Gastrocnemius medialis (tissue), 4 donors: ENCODE measurements at regions not wholly inside any gene's neighbourhood (a gene's known extent, or its start where the extent isn't known, plus 50 kb on each side); places are given as distances from the start of the nearest gene placed in this dataset.

Experiments used
- ATAC-seq, 2 donors: fragments of 150-250 bp; one replicate each; pipeline ENCODE4 v1.9.1; 2016
- DNase-seq, 2 donors: peaks; one replicate each; pipeline ENCODE4 v3.0.0-alpha.2; 2019
- H3K27ac ChIP-seq, 4 donors: fragments of 200-600 bp; sonication (generic); 1 replicate in 1 of 4; 2 replicates in 3 of 4; pipeline ENCODE4 v1.5.1; 2016 to 2018; ENCODE audit warnings: mild to moderate bottlenecking in 2 of 4, moderate library complexity in 1 of 4
- H3K27me3 ChIP-seq, 3 donors: fragments of 200-600 bp; sonication (generic) in 2 of 3; 1 replicate in 1 of 3; 2 replicates in 2 of 3; pipeline versions ENCODE4 v1.5.1 to v1.6.0; 2016 to 2019; ENCODE audit warnings: mild to moderate bottlenecking in 1 of 3, moderate library complexity in 1 of 3
- H3K36me3 ChIP-seq, 2 donors: fragments of 200-600 bp; sonication (generic) in 1 of 2; one replicate each; pipeline ENCODE4 v1.5.1; 2017 to 2018
- H3K4me1 ChIP-seq, 2 donors: fragments of 200-600 bp; sonication (generic) in 1 of 2; one replicate each; pipeline ENCODE4 v1.5.1; 2016 to 2017; ENCODE audit warnings: mild to moderate bottlenecking in 2 of 2
- H3K4me3 ChIP-seq, 4 donors: fragments of 200-600 bp; sonication (generic) in 3 of 4; 1 replicate in 1 of 4; 2 replicates in 3 of 4; pipeline ENCODE4 v1.5.1; 2016 to 2019; ENCODE audit warnings: mild to moderate bottlenecking in 2 of 4
- H3K9me3 ChIP-seq, 3 donors: fragments of 200-600 bp; sonication (generic) in 2 of 3; 1 replicate in 1 of 3; 2 replicates in 2 of 3; pipeline ENCODE4 v1.5.1; 2016 to 2019
- POLR2A ChIP-seq, 2 donors: fragments of 450-650 bp; IDR thresholded peaks; one replicate each; pipeline ENCODE4 v1.6.1; 2017; ENCODE audit warnings: antibody characterized with exemption in 2 of 2, mild to moderate bottlenecking in 2 of 2, moderate library complexity in 2 of 2
- in situ Hi-C, 4 donors: fragments of 200-750 bp; cut with MboI; loops; one replicate each; pipeline versions ENCODE4 v1.15.0 to v1.8.0; 2017; ENCODE audit warnings: low sequenced_read_pairs in 4 of 4
- intact Hi-C: fragments of 100-400 bp; cut with DNase I; formaldehyde crosslinking; loops from one replicate; pipeline ENCODE4 v1.15.1; 2023; ENCODE audit warnings: low total_unique reads
- TF ChIP-seq, protein P1 (sequence below), 5 experiments: fragments of 450-650 bp in 3 of 5; fragments of 200-600 bp in 2 of 5; sonication (generic) in 2 of 5; IDR thresholded peaks in 4 of 5; conservative IDR thresholded peaks in 1 of 5; 1 replicate in 4 of 5; 2 replicates in 1 of 5; pipeline ENCODE4 v1.5.1; 2016 to 2019; ENCODE audit warnings: antibody characterized with exemption in 5 of 5, mild to moderate bottlenecking in 3 of 5, moderate library complexity in 3 of 5

DNA sequence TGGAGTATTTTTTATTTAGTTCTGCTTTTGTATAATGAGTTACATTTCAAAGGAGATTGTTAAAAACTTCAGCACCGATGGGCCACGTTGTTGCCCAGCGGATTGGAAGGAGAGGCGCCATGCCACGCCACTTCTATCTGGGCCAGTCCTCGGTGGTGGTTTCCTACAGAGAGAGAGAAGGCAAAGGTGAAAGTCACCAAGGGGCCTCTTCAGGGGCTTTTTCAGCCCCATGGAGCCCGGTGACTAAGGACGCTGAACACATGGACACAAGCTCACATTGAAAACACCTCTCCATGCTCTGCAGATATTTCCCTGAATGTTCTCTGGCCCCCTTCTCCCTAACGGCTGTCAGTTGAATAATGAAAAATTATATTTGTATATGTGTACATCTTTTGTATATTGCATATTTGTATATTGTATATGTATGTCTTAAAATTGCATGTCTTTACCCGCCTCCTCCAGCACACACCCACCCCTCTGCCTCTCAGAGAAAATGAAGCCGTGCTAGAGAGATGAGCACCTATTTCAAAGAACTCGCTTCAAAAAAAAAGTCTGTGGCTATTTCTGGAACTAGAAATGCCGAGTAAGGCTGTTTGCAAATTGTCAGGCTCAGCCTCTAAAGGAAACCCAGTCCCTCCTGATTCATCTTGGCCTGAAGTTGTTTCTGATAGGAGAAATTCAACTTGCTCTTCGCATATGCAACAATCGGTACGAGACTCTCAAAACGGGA lies 91.9 kb upstream of the CDH4 start:
- DNase-seq, result no peak
- intact Hi-C loops (no loop called here), in situ Hi-C loops (no loop called here)
- no peaks in the 10 kb centered on the region for H3K4me1 ChIP-seq
- no peak overlapping the region for H3K27ac ChIP-seq
- H3K9me3 ChIP-seq, result no peaks in the 10 kb centered on the region
- no peaks in the 10 kb centered on the region for H3K27me3 ChIP-seq
- H3K36me3 ChIP-seq, result no peaks in the 10 kb centered on the region
- ATAC-seq, result no peak
- TF ChIP-seq, protein P1, sequence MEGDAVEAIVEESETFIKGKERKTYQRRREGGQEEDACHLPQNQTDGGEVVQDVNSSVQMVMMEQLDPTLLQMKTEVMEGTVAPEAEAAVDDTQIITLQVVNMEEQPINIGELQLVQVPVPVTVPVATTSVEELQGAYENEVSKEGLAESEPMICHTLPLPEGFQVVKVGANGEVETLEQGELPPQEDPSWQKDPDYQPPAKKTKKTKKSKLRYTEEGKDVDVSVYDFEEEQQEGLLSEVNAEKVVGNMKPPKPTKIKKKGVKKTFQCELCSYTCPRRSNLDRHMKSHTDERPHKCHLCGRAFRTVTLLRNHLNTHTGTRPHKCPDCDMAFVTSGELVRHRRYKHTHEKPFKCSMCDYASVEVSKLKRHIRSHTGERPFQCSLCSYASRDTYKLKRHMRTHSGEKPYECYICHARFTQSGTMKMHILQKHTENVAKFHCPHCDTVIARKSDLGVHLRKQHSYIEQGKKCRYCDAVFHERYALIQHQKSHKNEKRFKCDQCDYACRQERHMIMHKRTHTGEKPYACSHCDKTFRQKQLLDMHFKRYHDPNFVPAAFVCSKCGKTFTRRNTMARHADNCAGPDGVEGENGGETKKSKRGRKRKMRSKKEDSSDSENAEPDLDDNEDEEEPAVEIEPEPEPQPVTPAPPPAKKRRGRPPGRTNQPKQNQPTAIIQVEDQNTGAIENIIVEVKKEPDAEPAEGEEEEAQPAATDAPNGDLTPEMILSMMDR (IDR thresholded peaks at IDR 0.05 in 4 of 5, conservative IDR thresholded peaks at IDR 0.05 in 1 of 5), result no peak
- TF ChIP-seq POLR2A (IDR thresholded peaks at IDR 0.05), result no peak
- H3K4me3 ChIP-seq, result no peak overlapping the region

DNA sequence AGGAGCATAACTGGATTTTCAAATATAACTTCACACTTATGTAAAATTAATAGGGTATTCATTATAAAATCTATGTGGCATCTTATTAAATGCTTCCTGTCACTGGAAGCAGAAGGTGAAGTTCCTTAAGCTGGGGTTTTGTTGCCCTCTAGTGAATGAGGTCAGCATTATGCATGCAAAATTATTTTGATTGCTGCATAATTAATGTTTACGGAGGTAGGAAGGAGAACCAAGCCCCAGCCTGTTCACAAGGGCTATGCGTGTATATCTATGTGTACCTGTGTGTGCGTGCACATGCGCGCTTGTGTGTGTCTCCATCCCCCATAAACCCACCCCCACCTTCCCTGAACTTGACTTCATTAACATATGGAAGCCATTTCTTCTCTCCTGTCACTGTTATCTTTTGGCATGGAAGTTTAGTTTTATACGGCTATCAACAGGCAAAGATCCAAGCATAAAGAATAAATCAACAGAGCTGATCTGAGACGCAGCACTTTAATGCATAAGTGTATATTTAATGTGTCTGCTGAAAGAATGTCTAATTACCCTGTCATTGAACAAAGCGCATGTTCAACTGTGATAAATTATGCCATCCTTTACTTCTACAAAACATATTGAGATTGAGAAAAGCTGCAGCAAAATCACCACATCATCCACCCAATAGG lies 90.2 kb upstream of the CDH4 start:
- Histone ChIP-seq H3K27me3 (no peaks in the 10 kb centered on the region), H3K36me3 (no peaks in the 10 kb centered on the region), H3K9me3 (no peaks in the 10 kb centered on the region), H3K4me1 (no peaks in the 10 kb centered on the region), H3K4me3 (no peak overlapping the region), H3K27ac (no peak overlapping the region)
- in situ Hi-C loops, result no loop called here
- intact Hi-C loops, result no loop called here
- ATAC-seq (no peak), DNase-seq (no peak)
- TF ChIP-seq, protein P1 (IDR thresholded peaks at IDR 0.05 in 4 of 5, conservative IDR thresholded peaks at IDR 0.05 in 1 of 5), result no peak
- TF ChIP-seq POLR2A (IDR thresholded peaks at IDR 0.05), result no peak

DNA sequence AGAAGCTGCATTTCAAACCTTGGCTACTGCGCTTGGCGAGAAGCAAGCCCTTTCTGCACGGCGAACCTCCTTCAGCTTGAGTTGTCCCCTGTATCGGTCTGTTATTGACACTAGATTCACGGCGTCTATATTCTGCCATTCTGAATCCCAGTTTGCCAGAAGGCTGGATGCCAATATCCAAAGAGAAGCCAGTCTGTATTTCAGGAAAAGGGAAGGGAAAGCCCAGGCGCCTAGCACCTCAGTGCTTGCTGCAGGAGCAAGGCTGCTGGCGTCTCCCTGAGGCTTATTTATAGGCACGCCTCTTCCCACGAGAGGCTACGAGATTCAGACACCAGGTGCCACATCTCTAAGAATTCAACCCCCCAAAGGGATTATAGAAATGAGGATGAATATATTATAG lies 89.6 kb upstream of the CDH4 start:
- no peak overlapping the region for H3K4me3 ChIP-seq
- no peak overlapping the region for H3K27ac ChIP-seq
- no peaks in the 10 kb centered on the region for H3K27me3 ChIP-seq
- no peaks in the 10 kb centered on the region for H3K9me3 ChIP-seq
- intact Hi-C loops (no loop called here), in situ Hi-C loops (no loop called here)
- no peak for TF ChIP-seq POLR2A (IDR thresholded peaks at IDR 0.05)
- TF ChIP-seq, protein P1 (IDR thresholded peaks at IDR 0.05 in 4 of 5, conservative IDR thresholded peaks at IDR 0.05 in 1 of 5), result no peak
- H3K4me1 ChIP-seq, result no peaks in the 10 kb centered on the region
- no peaks in the 10 kb centered on the region for H3K36me3 ChIP-seq
- DNase-seq (no peak), ATAC-seq (no peak)

DNA sequence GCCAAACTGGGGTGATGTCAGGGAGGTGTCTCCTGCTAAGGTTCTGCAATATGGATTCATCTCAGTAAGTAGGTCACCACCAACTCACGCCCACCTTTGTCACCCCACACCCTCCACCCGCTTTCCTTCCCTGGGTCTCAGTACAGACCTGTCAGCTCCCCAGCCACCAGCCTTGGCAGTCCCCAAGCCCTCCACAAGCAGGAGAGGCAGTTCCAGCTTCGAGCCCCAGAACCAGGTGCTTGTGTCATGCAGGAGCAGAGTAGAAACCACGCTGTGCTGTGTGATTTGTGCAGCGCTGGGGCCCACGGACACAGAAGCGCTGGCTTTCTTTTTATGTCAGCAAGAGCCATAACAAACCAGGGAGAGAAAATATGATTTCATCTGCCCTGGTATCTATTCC lies 89.0 kb upstream of the CDH4 start:
- H3K4me1 ChIP-seq, result no peaks in the 10 kb centered on the region
- DNase-seq, result no peak
- no peaks in the 10 kb centered on the region for H3K9me3 ChIP-seq
- H3K36me3 ChIP-seq, result no peaks in the 10 kb centered on the region
- no peaks in the 10 kb centered on the region for H3K27me3 ChIP-seq
- in situ Hi-C loops, result no loop called here
- ATAC-seq, result no peak
- no peak for TF ChIP-seq POLR2A (IDR thresholded peaks at IDR 0.05)
- TF ChIP-seq, protein P1 (IDR thresholded peaks at IDR 0.05 in 4 of 5, conservative IDR thresholded peaks at IDR 0.05 in 1 of 5), result no peak
- no peak overlapping the region for H3K27ac ChIP-seq
- H3K4me3 ChIP-seq, result no peak overlapping the region
- intact Hi-C loops, result no loop called here
